ENCODE measurements at regions not wholly inside any gene's neighbourhood (a gene's known extent, or its start where the extent isn't known, plus 50 kb on each side); places are given as distances from the start of the nearest gene placed in this dataset.

- Histone ChIP-seq H3K9me3 (replicated peaks) (no peaks in the 10 kb centered on the region), H3K4me3 (no peak overlapping the region), H3K27me3 (ENCODE audit: low read depth) (no peaks in the 10 kb centered on the region), H3K36me3 (no peaks in the 10 kb centered on the region), H3K4me1 (peaks cover 18% of the 10 kb centered on the region), H3K27ac (replicated peaks) (no peak overlapping the region)
- DNase-seq: no peak
- TF ChIP-seq CTCF (IDR thresholded peaks at IDR 0.05; ENCODE audit: borderline replicate concordance): no peak
- intact Hi-C loops (cut with micrococcal nuclease): no loop called here
These were observed 401.5 kb upstream of the TRIB2 start for GRCh38 chr2:12315224-12315623.

- Histone ChIP-seq H3K9me3 (replicated peaks) (no peaks in the 10 kb centered on the region), H3K4me1 (peaks cover 27% of the 10 kb centered on the region), H3K27ac (replicated peaks) (no peak overlapping the region), H3K36me3 (no peaks in the 10 kb centered on the region), H3K27me3 (ENCODE audit: low read depth) (no peaks in the 10 kb centered on the region), H3K4me3 (no peak overlapping the region)
- intact Hi-C loops (cut with micrococcal nuclease): no loop called here
- TF ChIP-seq CTCF (IDR thresholded peaks at IDR 0.05; ENCODE audit: borderline replicate concordance): no peak
- DNase-seq: no peak
These were observed 400.3 kb upstream of the TRIB2 start for GRCh38 chr2:12316476-12316875.

- Histone ChIP-seq H3K27me3 (ENCODE audit: low read depth) (no peaks in the 10 kb centered on the region), H3K36me3 (no peaks in the 10 kb centered on the region), H3K4me1 (peaks cover 27% of the 10 kb centered on the region), H3K27ac (replicated peaks) (no peak overlapping the region), H3K4me3 (no peak overlapping the region), H3K9me3 (replicated peaks) (no peaks in the 10 kb centered on the region)
- intact Hi-C loops (cut with micrococcal nuclease): no loop called here
- TF ChIP-seq CTCF (IDR thresholded peaks at IDR 0.05; ENCODE audit: borderline replicate concordance): no peak
- DNase-seq: no peak
These were observed 399.4 kb upstream of the TRIB2 start for GRCh38 chr2:12317286-12317685.

- no peak for DNase-seq
- no peaks in the 10 kb centered on the region for H3K36me3 ChIP-seq
- no peak overlapping the region for H3K4me3 ChIP-seq
- H3K27me3 ChIP-seq (ENCODE audit: low read depth): no peaks in the 10 kb centered on the region
- no peak overlapping the region for H3K27ac ChIP-seq (replicated peaks)
- no peak for TF ChIP-seq CTCF (IDR thresholded peaks at IDR 0.05; ENCODE audit: borderline replicate concordance)
- H3K4me1 ChIP-seq: peaks cover 27% of the 10 kb centered on the region
- no peaks in the 10 kb centered on the region for H3K9me3 ChIP-seq (replicated peaks)
- intact Hi-C loops (cut with micrococcal nuclease): no loop called here
These were observed 398.8 kb upstream of the TRIB2 start for GRCh38 chr2:12317814-12318426.

- DNase-seq: no peak
- intact Hi-C loops (cut with micrococcal nuclease): no loop called here
- no peaks in the 10 kb centered on the region for H3K27me3 ChIP-seq (ENCODE audit: low read depth)
- peaks cover 24% of the 10 kb centered on the region for H3K4me1 ChIP-seq
- no peak for TF ChIP-seq CTCF (IDR thresholded peaks at IDR 0.05; ENCODE audit: borderline replicate concordance)
- no peak overlapping the region for H3K27ac ChIP-seq (replicated peaks)
- H3K9me3 ChIP-seq (replicated peaks): no peaks in the 10 kb centered on the region
- no peaks in the 10 kb centered on the region for H3K36me3 ChIP-seq
- no peak overlapping the region for H3K4me3 ChIP-seq
These were observed 398.2 kb upstream of the TRIB2 start for GRCh38 chr2:12318427-12319057.

Measured in left ventricle myocardium inferior (tissue), 1 donor.